ENCODE measurements at regions not wholly inside any gene's neighbourhood (a gene's known extent, or its start where the extent isn't known, plus 50 kb on each side); places are given as distances from the start of the nearest gene placed in this dataset.

DNA sequence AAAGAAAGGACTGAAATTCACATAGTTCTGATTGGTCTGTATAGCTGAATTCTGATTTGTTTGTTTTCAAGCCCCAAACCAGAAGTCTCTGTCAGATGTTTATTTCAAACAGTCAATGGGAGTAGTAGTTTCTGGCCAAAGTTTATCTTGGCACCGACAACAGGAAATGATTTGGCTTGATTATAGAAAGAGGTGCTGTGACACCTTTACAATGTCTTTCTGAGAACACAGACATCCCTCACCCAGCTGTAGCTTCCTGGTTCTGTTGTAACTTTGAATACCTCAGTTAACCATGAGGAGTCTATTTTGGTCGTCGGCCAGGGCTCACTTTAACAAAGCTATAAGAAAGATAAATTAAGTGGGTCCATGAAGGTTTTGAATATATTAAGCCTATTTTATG is 545.0 kb upstream of the ZNF804A start:
- TF ChIP-seq, protein P1, sequence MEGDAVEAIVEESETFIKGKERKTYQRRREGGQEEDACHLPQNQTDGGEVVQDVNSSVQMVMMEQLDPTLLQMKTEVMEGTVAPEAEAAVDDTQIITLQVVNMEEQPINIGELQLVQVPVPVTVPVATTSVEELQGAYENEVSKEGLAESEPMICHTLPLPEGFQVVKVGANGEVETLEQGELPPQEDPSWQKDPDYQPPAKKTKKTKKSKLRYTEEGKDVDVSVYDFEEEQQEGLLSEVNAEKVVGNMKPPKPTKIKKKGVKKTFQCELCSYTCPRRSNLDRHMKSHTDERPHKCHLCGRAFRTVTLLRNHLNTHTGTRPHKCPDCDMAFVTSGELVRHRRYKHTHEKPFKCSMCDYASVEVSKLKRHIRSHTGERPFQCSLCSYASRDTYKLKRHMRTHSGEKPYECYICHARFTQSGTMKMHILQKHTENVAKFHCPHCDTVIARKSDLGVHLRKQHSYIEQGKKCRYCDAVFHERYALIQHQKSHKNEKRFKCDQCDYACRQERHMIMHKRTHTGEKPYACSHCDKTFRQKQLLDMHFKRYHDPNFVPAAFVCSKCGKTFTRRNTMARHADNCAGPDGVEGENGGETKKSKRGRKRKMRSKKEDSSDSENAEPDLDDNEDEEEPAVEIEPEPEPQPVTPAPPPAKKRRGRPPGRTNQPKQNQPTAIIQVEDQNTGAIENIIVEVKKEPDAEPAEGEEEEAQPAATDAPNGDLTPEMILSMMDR (IDR thresholded peaks at IDR 0.05): no peak
- TF ChIP-seq POLR2A (IDR thresholded peaks at IDR 0.05) (no peak), POLR2AphosphoS5 (IDR thresholded peaks at IDR 0.05) (peak; percentile 38)
